GM13977 (cell line): ENCODE measurements at regions not wholly inside any gene's neighbourhood (a gene's known extent, or its start where the extent isn't known, plus 50 kb on each side); places are given as distances from the start of the nearest gene placed in this dataset.

Experiments
- DNase-seq: peaks from one replicate; pipeline ENCODE4 v3.0.0; 2012; ENCODE audit warnings: low spot score
- CTCF ChIP-seq: IDR thresholded peaks from 2 replicates; pipeline ENCODE4 v1.5.1; 2012; ENCODE audit warnings: mild to moderate bottlenecking, control low read depth; ENCODE audit not compliant: insufficient read depth; ENCODE audit errors: extremely low read depth, missing control alignments
- in situ Hi-C: fragments of 300-500 bp; cut with MboI; formaldehyde crosslinking; loops from one replicate; pipeline ENCODE4 v1.12.0; 2022; ENCODE audit warnings: low sequenced_read_pairs, low pct_unique_long_range_greater_than_20kb, mixed read lengths, inconsistent platforms; ENCODE audit not compliant: unreplicated experiment

GRCh38 chr16:65655802-65656201, 533.9 kb upstream of the CDH11 start:
- no peak for TF ChIP-seq CTCF
- no peak for DNase-seq
- in situ Hi-C loops, result no loop called here

DNA sequence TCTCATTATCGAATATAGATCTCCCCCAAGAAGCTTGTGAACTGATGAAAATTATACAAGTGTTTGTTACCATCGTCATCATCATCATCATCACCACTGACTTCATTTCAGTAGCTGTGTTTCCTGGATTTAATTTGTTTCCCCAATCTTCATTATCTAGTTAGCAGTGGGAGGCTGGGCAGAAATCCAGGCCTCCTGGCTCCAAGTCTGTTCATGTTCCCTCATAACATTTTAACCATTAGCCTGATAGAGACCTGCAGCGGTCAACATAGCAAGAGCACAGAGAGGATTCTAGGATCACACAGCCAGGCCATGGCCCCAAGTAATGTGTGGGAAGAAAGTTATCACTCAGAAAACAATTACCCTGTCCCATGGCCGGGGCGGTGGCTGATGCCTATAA, 526.2 kb upstream of the CDH11 start:
- no peak for DNase-seq
- in situ Hi-C loops, result no loop called here
- TF ChIP-seq CTCF, result no peak

GRCh38 chr16:65644821-65645220, 523.0 kb upstream of the CDH11 start:
- DNase-seq, result no peak
- no peak for TF ChIP-seq CTCF
- in situ Hi-C loops, result no loop called here

DNA sequence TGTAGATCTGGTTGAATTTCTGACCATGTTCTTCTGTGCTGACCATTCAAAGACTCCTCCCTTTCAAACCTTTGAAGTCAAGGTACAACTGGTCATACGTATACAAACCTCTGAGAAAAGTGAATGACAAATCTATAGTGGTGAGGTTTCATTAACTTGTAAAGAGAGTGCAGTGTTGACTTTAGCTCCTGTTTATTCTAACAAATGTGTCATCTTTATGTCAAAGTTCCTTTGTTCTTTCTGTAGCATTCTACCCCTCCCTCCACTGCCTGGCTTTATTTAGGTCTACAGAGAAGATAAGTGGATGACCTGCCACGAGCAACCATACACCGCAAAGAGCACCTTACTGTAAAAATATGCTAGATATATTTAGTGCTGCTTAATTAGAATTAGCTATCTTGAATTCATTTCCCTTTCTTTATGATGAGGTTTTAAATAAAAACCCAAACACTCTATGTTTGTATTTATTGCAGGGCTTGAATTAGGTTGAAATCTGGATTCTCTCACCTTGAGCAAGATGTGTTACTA, 520.0 kb upstream of the CDH11 start:
- no peak for DNase-seq
- in situ Hi-C loops, result no loop called here
- TF ChIP-seq CTCF, result no peak

GRCh38 chr16:65641049-65641761, 519.3 kb upstream of the CDH11 start:
- DNase-seq, result no peak
- no peak for TF ChIP-seq CTCF
- in situ Hi-C loops, result no loop called here

DNA sequence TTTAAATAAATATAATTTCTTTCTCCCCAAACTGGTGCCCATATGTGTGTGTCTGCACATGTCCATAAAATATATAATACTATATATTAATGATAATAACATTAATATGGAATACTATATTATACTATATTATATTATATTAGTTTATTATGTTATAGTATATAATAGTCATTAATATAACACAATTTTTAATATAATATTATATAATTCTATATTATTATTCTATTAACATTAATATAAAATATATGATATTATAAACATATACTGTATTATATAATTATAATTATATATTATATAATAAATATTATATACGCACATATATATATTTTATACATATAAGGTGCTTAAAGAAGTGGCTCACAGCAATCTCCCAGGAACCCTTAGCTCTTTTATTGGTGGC, 513.0 kb upstream of the CDH11 start:
- in situ Hi-C loops, result no loop called here
- no peak for DNase-seq
- no peak for TF ChIP-seq CTCF
